ENCODE measurements at regions not wholly inside any gene's neighbourhood (a gene's known extent, or its start where the extent isn't known, plus 50 kb on each side); places are given as distances from the start of the nearest gene placed in this dataset.

- no peak for FAIRE-seq
Observed at GRCh38 chr11:45091563-45092403, 54.7 kb upstream of the PRDM11 start.

GRCh38 chr11:45092404-45092785 is 54.0 kb upstream of the PRDM11 start:
- no peak for FAIRE-seq

GRCh38 chr11:45092901-45093760 is 53.3 kb upstream of the PRDM11 start:
- FAIRE-seq, result no peak

- FAIRE-seq, result no peak
Observed at GRCh38 chr11:45093761-45094455, 52.5 kb upstream of the PRDM11 start.

GRCh38 chr11:45094958-45095690 is 51.3 kb upstream of the PRDM11 start:
- FAIRE-seq, result no peak

GRCh38 chr11:45095691-45096010 is 50.8 kb upstream of the PRDM11 start:
- FAIRE-seq, result no peak

GRCh38 chr11:45096636-45097035 is 49.8 kb upstream of the PRDM11 start:
- FAIRE-seq, result no peak
